ENCODE measurements at regions not wholly inside any gene's neighbourhood (a gene's known extent, or its start where the extent isn't known, plus 50 kb on each side); places are given as distances from the start of the nearest gene placed in this dataset.

- no peak for TF ChIP-seq SRF (IDR thresholded peaks at IDR 0.05; ENCODE audit: low read depth, low read length)
Observed at GRCh38 chr17:14499976-14500375, 199.1 kb downstream of the HS3ST3B1 start (continued).

GRCh38 chr17:14498812-14499211 lies 197.9 kb downstream of the HS3ST3B1 start:
- POLR2A ChIA-PET (ENCODE audit: partially characterized antibody): no interaction called here
- no peak for TF ChIP-seq CTCF (IDR thresholded peaks at IDR 0.05; ENCODE audit: control extremely low read depth in 1 of 3, insufficient read depth in 1 of 3, low read depth in 1 of 3, low read length in 3 of 3)
- no peak for TF ChIP-seq TAF7 (optimal IDR thresholded peaks at IDR 0.05; ENCODE audit: borderline replicate concordance, low read depth, low read length)
- TF ChIP-seq SIX5 (IDR thresholded peaks at IDR 0.05; ENCODE audit: low read depth, low read length): no peak
- no peak for TF ChIP-seq PHF8 (conservative IDR thresholded peaks at IDR 0.05; ENCODE audit: low read depth, low read length)

More at GRCh38 chr17:14498812-14499211, 197.9 kb downstream of the HS3ST3B1 start:
- Histone ChIP-seq H3K4me1 (replicated peaks in 1 of 4; ENCODE audit: control insufficient read depth in 3 of 4, insufficient read depth in 4 of 4, low read length in 3 of 4) (no peaks in the 10 kb centered on the region), H3K56ac (replicated peaks; ENCODE audit: insufficient read length, low read depth, low read length) (no peak overlapping the region), H3K36me3 (ENCODE audit: control insufficient read depth in 2 of 4, insufficient read depth in 4 of 4, low read length in 3 of 4) (no peaks in the 10 kb centered on the region), H4K91ac (replicated peaks; ENCODE audit: insufficient read length, low read length) (no peak overlapping the region), H3K23ac (ENCODE audit: insufficient read length) (no peak overlapping the region), H3K14ac (ENCODE audit: insufficient read length) (no peak overlapping the region), H4K8ac (ENCODE audit: extremely low read depth, insufficient read depth, low read length) (no peak overlapping the region), H3K9ac (replicated peaks in 1 of 4; ENCODE audit: extremely low read depth in 1 of 4, low read depth in 3 of 4, low read length in 3 of 4) (no peak overlapping the region), H2BK20ac (ENCODE audit: low read length) (no peak overlapping the region), H3K27me3 (replicated peaks in 1 of 4; ENCODE audit: control insufficient read depth in 3 of 4, extremely low read depth in 1 of 4, insufficient read depth in 3 of 4, low read length in 3 of 4) (0 out of 7 replicates have a peak, but pooled peaks cover 0 to 2% (median 0%) of the 10 kb centered on the region in 4 experiments), H3K79me1 (ENCODE audit: low read depth, low read length) (no peaks in the 10 kb centered on the region), H3K4ac (replicated peaks; ENCODE audit: insufficient read length, low read depth, low read length) (no peak overlapping the region), H3K4me2 (ENCODE audit: insufficient read depth in 1 of 2, low read depth in 2 of 2, low read length in 2 of 2) (no peak overlapping the region), H3K79me2 (ENCODE audit: control insufficient read depth in 1 of 2, insufficient read depth in 2 of 2, low read length in 2 of 2) (no peaks in the 10 kb centered on the region), H3K18ac (ENCODE audit: extremely low read depth, low read length) (no peak overlapping the region), H3K23me2 (ENCODE audit: low read depth, low read length) (no peaks in the 10 kb centered on the region), H2AFZ (ENCODE audit: low read length) (no peak overlapping the region), H2AK5ac (ENCODE audit: low read depth, low read length) (no peak overlapping the region), H4K20me1 (replicated peaks in 1 of 2; ENCODE audit: control insufficient read depth in 1 of 2, insufficient read depth in 2 of 2, low read length in 2 of 2) (no peaks in the 10 kb centered on the region), H2BK120ac (replicated peaks; ENCODE audit: low read depth, low read length) (no peak overlapping the region), H3K4me3 (ENCODE audit: extremely low read depth in 1 of 4, insufficient read depth in 2 of 4, low read depth in 3 of 4, low read length in 4 of 4) (no peak overlapping the region), H2BK5ac (ENCODE audit: low read depth, low read length) (no peak overlapping the region), H3K9me3 (ENCODE audit: insufficient read depth in 2 of 2, low read depth in 1 of 2, low read length in 1 of 2) (no peaks in the 10 kb centered on the region), H2BK12ac (ENCODE audit: low read depth, low read length) (no peak overlapping the region), H4K5ac (ENCODE audit: insufficient read length, low read depth, low read length) (no peak overlapping the region), H2BK15ac (ENCODE audit: low read length) (no peak overlapping the region), H3K27ac (ENCODE audit: low read depth, low read length) (no peak overlapping the region)
- no peak for FAIRE-seq
- 85% methylated on average over 1 of the region's 1 CpG; no CpG with 5 or more reads in 1 of the 2 experiments for WGBS, 2 experiments (ENCODE audit: extremely low coverage in 1 of 2, insufficient coverage in 1 of 2, insufficient read length in 1 of 2, insufficient replicate concordance in 2 of 2, low coverage in 1 of 2, low lambda C conversion rate in 2 of 2, missing lambda C conversion rate in 1 of 2)
- DNase-seq (ENCODE audit: low read depth in 1 of 2, low spot score in 2 of 2): no peak
- CTCF ChIA-PET (ENCODE audit: partially characterized antibody): interaction anchor here (0.9 kb wide), 1 partner anchor 1162 kb away, joined by 3 read pairs; no protein-coding TSS in a partner anchor

Measured in H1 (cell line).